HL-60 (cell line): ENCODE measurements at regions not wholly inside any gene's neighbourhood (a gene's known extent, or its start where the extent isn't known, plus 50 kb on each side); places are given as distances from the start of the nearest gene placed in this dataset.

ENCODE experiments used
- DNase-seq, 2 experiments: peaks; one replicate each; pipeline ENCODE4 v3.0.0-alpha.2; 2010 to 2020; ENCODE audit warnings: low read depth in 1 of 2, low spot score in 1 of 2
- H3K27ac ChIP-seq: fragments of 250-450 bp; sonication (Bioruptor Pico); replicated peaks from 2 replicates; pipeline ENCODE4 v1.5.1; 2020; ENCODE audit warnings: mild to moderate bottlenecking, moderate library complexity
- H3K27me3 ChIP-seq: fragments of 250-450 bp; sonication (Bioruptor Pico); 2 replicates; pipeline ENCODE4 v1.5.1; 2021; ENCODE audit warnings: mild to moderate bottlenecking, moderate library complexity; ENCODE audit not compliant: insufficient read depth, poor library complexity, severe bottlenecking
- H3K4me3 ChIP-seq: replicated peaks from 2 replicates; pipeline ENCODE4 v1.5.1; 2011; ENCODE audit warnings: mild to moderate bottlenecking, control low read depth, low read length; ENCODE audit not compliant: insufficient read depth
- GABPA ChIP-seq: IDR thresholded peaks from 2 replicates; pipeline ENCODE4 v1.6.1; 2012; ENCODE audit warnings: low read depth
- POLR2AphosphoS5 ChIP-seq: IDR thresholded peaks from 2 replicates; pipeline ENCODE4 v1.6.1; 2012; ENCODE audit warnings: low read depth
- SPI1 ChIP-seq: IDR thresholded peaks from 2 replicates; pipeline ENCODE4 v1.6.1; 2012; ENCODE audit warnings: low read depth, mild to moderate bottlenecking, borderline replicate concordance
- TF ChIP-seq, protein P1 (sequence below): IDR thresholded peaks from 2 replicates; pipeline ENCODE4 v1.6.1; 2012; ENCODE audit warnings: low read depth; ENCODE audit not compliant: insufficient replicate concordance
- TF ChIP-seq, protein P2 (sequence below): IDR thresholded peaks from one replicate; pipeline ENCODE4 v1.5.1; 2011; ENCODE audit warnings: low read length, control low read depth, inconsistent platforms; ENCODE audit not compliant: insufficient read depth

DNA sequence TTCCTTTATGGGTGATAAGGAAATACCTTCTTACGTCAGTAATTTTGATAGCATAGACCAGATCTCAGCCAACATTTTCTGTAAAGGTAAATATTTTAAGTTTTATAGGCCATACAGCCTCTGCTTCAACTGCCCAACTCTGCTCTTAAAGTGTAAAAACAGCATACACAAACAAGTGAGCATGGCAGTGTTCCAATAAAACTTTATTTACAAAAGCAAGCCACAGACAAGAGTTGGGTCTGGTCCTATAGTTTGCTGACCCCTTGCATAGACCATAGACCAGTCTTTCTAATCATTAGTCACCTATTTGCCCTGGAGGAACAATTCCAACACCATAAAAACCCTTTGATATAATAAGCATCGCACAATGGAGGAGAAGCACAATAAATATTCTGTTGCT lies 398.8 kb downstream of the SFMBT2 start:
- no peak for TF ChIP-seq POLR2AphosphoS5
- TF ChIP-seq, protein P1, sequence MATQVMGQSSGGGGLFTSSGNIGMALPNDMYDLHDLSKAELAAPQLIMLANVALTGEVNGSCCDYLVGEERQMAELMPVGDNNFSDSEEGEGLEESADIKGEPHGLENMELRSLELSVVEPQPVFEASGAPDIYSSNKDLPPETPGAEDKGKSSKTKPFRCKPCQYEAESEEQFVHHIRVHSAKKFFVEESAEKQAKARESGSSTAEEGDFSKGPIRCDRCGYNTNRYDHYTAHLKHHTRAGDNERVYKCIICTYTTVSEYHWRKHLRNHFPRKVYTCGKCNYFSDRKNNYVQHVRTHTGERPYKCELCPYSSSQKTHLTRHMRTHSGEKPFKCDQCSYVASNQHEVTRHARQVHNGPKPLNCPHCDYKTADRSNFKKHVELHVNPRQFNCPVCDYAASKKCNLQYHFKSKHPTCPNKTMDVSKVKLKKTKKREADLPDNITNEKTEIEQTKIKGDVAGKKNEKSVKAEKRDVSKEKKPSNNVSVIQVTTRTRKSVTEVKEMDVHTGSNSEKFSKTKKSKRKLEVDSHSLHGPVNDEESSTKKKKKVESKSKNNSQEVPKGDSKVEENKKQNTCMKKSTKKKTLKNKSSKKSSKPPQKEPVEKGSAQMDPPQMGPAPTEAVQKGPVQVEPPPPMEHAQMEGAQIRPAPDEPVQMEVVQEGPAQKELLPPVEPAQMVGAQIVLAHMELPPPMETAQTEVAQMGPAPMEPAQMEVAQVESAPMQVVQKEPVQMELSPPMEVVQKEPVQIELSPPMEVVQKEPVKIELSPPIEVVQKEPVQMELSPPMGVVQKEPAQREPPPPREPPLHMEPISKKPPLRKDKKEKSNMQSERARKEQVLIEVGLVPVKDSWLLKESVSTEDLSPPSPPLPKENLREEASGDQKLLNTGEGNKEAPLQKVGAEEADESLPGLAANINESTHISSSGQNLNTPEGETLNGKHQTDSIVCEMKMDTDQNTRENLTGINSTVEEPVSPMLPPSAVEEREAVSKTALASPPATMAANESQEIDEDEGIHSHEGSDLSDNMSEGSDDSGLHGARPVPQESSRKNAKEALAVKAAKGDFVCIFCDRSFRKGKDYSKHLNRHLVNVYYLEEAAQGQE, result no peak
- no peak for TF ChIP-seq SPI1
- no peak for TF ChIP-seq GABPA
- TF ChIP-seq, protein P2, sequence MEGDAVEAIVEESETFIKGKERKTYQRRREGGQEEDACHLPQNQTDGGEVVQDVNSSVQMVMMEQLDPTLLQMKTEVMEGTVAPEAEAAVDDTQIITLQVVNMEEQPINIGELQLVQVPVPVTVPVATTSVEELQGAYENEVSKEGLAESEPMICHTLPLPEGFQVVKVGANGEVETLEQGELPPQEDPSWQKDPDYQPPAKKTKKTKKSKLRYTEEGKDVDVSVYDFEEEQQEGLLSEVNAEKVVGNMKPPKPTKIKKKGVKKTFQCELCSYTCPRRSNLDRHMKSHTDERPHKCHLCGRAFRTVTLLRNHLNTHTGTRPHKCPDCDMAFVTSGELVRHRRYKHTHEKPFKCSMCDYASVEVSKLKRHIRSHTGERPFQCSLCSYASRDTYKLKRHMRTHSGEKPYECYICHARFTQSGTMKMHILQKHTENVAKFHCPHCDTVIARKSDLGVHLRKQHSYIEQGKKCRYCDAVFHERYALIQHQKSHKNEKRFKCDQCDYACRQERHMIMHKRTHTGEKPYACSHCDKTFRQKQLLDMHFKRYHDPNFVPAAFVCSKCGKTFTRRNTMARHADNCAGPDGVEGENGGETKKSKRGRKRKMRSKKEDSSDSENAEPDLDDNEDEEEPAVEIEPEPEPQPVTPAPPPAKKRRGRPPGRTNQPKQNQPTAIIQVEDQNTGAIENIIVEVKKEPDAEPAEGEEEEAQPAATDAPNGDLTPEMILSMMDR, result no peak
- no peak for DNase-seq
- Histone ChIP-seq H3K4me3 (no peak overlapping the region), H3K27me3 (no peaks in the 10 kb centered on the region), H3K27ac (no peak overlapping the region)

DNA sequence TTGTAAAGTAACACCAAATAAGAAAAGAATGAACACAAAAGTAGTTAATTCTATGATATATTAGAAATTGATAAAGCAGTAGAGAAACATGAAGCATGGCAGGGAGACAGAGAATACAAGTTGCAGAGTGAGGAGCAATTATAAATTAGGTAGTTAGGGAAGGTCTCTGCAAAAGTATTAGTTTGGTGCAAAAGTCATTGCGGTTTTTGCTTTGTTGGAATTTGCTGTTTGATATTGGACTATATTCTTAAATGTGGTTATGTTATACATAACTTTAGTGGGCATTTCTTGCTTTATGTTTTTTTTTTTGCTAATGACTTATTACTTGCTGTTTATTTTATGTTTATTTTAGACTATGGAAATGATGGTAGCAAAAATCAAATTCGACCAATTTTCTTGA lies 402.2 kb downstream of the SFMBT2 start:
- DNase-seq, result no peak
- no peak overlapping the region for H3K27ac ChIP-seq
- H3K27me3 ChIP-seq, result no peaks in the 10 kb centered on the region
- no peak overlapping the region for H3K4me3 ChIP-seq
- TF ChIP-seq GABPA (no peak), SPI1 (no peak), POLR2AphosphoS5 (no peak)
- TF ChIP-seq, protein P2, result no peak
- TF ChIP-seq, protein P1, result no peak

DNA sequence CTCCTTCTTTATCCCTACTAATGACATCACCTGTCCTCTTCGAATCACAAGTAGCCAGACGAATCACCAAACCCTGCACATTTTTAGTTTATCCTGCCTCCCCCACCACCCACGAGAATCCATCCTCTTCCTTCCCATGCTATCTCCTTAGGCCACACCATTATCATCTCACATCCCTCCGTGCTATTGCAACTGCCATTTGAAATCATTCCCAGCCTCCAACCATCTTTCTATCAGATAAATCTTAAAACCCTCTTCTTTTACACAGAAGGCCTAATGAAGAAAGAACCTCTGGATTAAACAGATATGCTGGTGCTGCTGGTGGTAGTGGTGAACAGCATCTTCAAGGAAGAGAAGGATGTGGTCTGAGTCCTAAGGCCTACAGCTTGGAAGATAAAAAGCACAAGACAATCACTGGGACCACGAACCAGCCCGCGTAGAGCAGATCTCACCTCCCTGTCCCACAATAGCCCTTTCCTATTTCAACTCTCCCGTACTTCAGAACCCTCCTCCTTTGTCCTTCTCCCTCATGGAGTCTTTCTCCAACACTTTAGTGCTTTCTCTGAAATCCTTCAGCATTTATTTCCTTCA lies 403.1 kb downstream of the SFMBT2 start:
- no peak for TF ChIP-seq SPI1
- TF ChIP-seq GABPA, result no peak
- no peak for TF ChIP-seq POLR2AphosphoS5
- TF ChIP-seq, protein P1, result no peak
- TF ChIP-seq, protein P2, result no peak
- H3K27ac ChIP-seq, result no peak overlapping the region
- no peak overlapping the region for H3K4me3 ChIP-seq
- H3K27me3 ChIP-seq, result no peaks in the 10 kb centered on the region
- no peak for DNase-seq
